ENCODE measurements at regions not wholly inside any gene's neighbourhood (a gene's known extent, or its start where the extent isn't known, plus 50 kb on each side); places are given as distances from the start of the nearest gene placed in this dataset.

DNA sequence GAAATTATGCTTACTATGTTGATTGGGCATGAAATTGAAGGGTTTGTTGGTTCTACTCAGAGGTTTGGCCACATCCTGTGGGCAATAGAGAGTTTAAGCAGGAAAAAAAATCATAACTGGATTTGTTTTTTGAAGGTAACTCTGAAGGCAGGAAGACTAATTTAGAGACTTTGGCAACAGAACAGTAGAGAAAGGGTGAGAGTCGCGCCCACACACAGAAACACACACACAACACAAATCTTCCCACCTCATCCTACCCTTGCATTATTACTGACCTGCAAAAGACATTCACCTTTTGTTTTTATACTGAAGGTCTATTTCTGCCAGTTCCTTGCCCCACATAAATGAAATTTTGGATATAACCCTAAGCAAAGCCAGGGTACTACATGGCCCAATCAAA is 270.6 kb downstream of the TBL1XR1 start:
- H3K9me3 ChIP-seq (ENCODE audit: insufficient read depth, low read length, severe bottlenecking): no peaks in the 10 kb centered on the region
- no peak overlapping the region for H3K4me2 ChIP-seq (ENCODE audit: insufficient read depth, low read length)
- no peaks in the 10 kb centered on the region for H3K36me3 ChIP-seq (ENCODE audit: insufficient read depth, low read length)
- TF ChIP-seq, protein P1, sequence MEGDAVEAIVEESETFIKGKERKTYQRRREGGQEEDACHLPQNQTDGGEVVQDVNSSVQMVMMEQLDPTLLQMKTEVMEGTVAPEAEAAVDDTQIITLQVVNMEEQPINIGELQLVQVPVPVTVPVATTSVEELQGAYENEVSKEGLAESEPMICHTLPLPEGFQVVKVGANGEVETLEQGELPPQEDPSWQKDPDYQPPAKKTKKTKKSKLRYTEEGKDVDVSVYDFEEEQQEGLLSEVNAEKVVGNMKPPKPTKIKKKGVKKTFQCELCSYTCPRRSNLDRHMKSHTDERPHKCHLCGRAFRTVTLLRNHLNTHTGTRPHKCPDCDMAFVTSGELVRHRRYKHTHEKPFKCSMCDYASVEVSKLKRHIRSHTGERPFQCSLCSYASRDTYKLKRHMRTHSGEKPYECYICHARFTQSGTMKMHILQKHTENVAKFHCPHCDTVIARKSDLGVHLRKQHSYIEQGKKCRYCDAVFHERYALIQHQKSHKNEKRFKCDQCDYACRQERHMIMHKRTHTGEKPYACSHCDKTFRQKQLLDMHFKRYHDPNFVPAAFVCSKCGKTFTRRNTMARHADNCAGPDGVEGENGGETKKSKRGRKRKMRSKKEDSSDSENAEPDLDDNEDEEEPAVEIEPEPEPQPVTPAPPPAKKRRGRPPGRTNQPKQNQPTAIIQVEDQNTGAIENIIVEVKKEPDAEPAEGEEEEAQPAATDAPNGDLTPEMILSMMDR (IDR thresholded peaks at IDR 0.05; ENCODE audit: borderline replicate concordance, extremely low read depth, low read length, poor library complexity, severe bottlenecking): no peak
- no peak for TF ChIP-seq EZH2 (IDR thresholded peaks at IDR 0.05; ENCODE audit: borderline replicate concordance, low read depth, low read length, severe bottlenecking)
- no peaks in the 10 kb centered on the region for H4K20me1 ChIP-seq (ENCODE audit: insufficient read depth, low read length)
- DNase-seq (no peak), ATAC-seq (ENCODE audit: insufficient read depth, low read depth) (no peak)
- H3K4me3 ChIP-seq (ENCODE audit: low read depth in 1 of 2, low read length in 2 of 2): no peak overlapping the region
- H3K27me3 ChIP-seq (ENCODE audit: insufficient read depth, low read length, poor library complexity): peaks cover 6% of the 10 kb centered on the region
- no peak overlapping the region for H3K9ac ChIP-seq (ENCODE audit: low read depth, low read length)
- H3K79me2 ChIP-seq (ENCODE audit: insufficient read depth, low read length): no peaks in the 10 kb centered on the region
- H2AFZ ChIP-seq (ENCODE audit: low read depth, low read length): no peak overlapping the region
- H3K4me1 ChIP-seq (ENCODE audit: insufficient read depth, low read length): no peaks in the 10 kb centered on the region
- H3K27ac ChIP-seq (ENCODE audit: low read length): no peak overlapping the region

DNA sequence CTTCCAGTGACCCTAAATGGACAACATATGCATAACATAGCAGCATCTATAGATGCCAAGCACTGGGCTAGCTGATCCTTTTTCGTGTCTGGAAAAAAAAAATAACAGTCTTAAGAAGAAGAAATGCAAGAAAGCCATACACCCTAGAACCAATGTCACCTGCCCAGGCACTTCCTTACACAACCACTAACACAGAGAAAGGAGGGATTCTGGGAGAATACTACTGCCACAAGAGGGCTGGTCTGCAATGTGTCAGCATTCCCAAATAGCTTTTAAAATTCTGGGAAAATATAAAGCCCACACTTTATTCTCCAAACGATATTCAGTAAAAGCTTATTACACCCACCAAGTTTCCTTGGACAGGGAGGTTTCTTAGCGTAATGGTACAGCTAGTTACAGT is 271.2 kb downstream of the TBL1XR1 start:
- H3K27ac ChIP-seq (ENCODE audit: low read length): no peak overlapping the region
- no peaks in the 10 kb centered on the region for H3K4me1 ChIP-seq (ENCODE audit: insufficient read depth, low read length)
- no peaks in the 10 kb centered on the region for H3K9me3 ChIP-seq (ENCODE audit: insufficient read depth, low read length, severe bottlenecking)
- no peak overlapping the region for H2AFZ ChIP-seq (ENCODE audit: low read depth, low read length)
- DNase-seq: no peak
- no peak overlapping the region for H3K9ac ChIP-seq (ENCODE audit: low read depth, low read length)
- H3K4me3 ChIP-seq (ENCODE audit: low read depth in 1 of 2, low read length in 2 of 2): no peak overlapping the region
- no peak overlapping the region for H3K4me2 ChIP-seq (ENCODE audit: insufficient read depth, low read length)
- TF ChIP-seq EZH2 (IDR thresholded peaks at IDR 0.05; ENCODE audit: borderline replicate concordance, low read depth, low read length, severe bottlenecking): no peak
- TF ChIP-seq, protein P1 (IDR thresholded peaks at IDR 0.05; ENCODE audit: borderline replicate concordance, extremely low read depth, low read length, poor library complexity, severe bottlenecking): no peak
- H3K36me3 ChIP-seq (ENCODE audit: insufficient read depth, low read length): no peaks in the 10 kb centered on the region
- no peak for ATAC-seq (ENCODE audit: insufficient read depth, low read depth)
- H3K27me3 ChIP-seq (ENCODE audit: insufficient read depth, low read length, poor library complexity): peaks cover 6% of the 10 kb centered on the region
- H4K20me1 ChIP-seq (ENCODE audit: insufficient read depth, low read length): no peaks in the 10 kb centered on the region
- no peaks in the 10 kb centered on the region for H3K79me2 ChIP-seq (ENCODE audit: insufficient read depth, low read length)

DNA sequence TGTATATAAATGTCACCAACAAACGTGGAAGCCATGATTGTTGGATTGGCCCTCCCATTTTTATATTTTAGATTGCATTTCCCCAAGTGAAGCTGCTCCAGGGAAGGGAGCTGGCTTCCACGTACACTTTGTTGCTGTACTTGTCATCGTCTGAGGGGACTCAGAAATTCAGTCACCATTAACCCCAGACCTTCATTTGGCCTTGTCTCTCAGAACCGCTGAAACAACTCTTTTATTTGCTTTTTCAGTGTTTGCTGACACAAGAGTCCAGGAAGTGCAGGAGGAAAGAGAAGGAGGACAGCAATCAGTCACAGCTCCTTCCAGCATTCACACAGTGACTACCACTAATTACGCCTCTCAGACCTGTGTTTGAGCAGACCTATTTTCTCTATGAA is 276.5 kb downstream of the TBL1XR1 start:
- Histone ChIP-seq H3K9ac (ENCODE audit: low read depth, low read length) (no peak overlapping the region), H3K27me3 (ENCODE audit: insufficient read depth, low read length, poor library complexity) (no peaks in the 10 kb centered on the region)
- TF ChIP-seq, protein P1 (IDR thresholded peaks at IDR 0.05; ENCODE audit: borderline replicate concordance, extremely low read depth, low read length, poor library complexity, severe bottlenecking): no peak

More for the DNA sequence above, 276.5 kb downstream of the TBL1XR1 start:
- no peaks in the 10 kb centered on the region for H3K4me1 ChIP-seq (ENCODE audit: insufficient read depth, low read length)
- H4K20me1 ChIP-seq (ENCODE audit: insufficient read depth, low read length): no peaks in the 10 kb centered on the region
- H3K9me3 ChIP-seq (ENCODE audit: insufficient read depth, low read length, severe bottlenecking): no peaks in the 10 kb centered on the region
- no peaks in the 10 kb centered on the region for H3K79me2 ChIP-seq (ENCODE audit: insufficient read depth, low read length)
- DNase-seq: no peak
- H3K27ac ChIP-seq (ENCODE audit: low read length): no peak overlapping the region
- H3K4me2 ChIP-seq (ENCODE audit: insufficient read depth, low read length): no peak overlapping the region
- H3K36me3 ChIP-seq (ENCODE audit: insufficient read depth, low read length): no peaks in the 10 kb centered on the region
- H3K4me3 ChIP-seq (ENCODE audit: low read depth in 1 of 2, low read length in 2 of 2): no peak overlapping the region
- H2AFZ ChIP-seq (ENCODE audit: low read depth, low read length): no peak overlapping the region
- no peak for ATAC-seq (ENCODE audit: insufficient read depth, low read depth)
